ENCODE measurements at regions not wholly inside any gene's neighbourhood (a gene's known extent, or its start where the extent isn't known, plus 50 kb on each side); places are given as distances from the start of the nearest gene placed in this dataset.

DNA sequence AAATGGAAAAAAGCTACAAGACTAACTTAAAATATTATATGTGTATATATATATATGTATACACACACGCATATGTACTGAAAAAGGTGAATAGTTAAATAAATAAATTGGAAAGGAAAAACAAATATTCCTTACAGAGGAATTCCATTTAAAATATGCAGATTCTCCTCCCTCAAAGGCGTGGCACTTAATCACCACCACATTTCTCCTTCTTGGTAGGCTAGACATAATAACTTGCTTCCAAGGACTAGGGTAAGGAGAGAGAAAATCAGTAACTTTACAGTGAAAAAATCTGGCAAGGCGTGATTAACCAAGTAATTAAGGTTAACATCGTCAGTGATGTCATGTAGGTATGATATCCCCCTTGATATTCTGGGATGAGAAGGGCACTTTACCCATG is 84.0 kb upstream of the USP25 start:
- no peaks in the 10 kb centered on the region for H3K4me1 ChIP-seq (ENCODE audit: insufficient read depth)
- Mint-ChIP-seq H3K36me3 (ENCODE audit: low read depth) (no peaks in the 10 kb centered on the region), H3K9me3 (no peaks in the 10 kb centered on the region), H3K4me3 (no peak overlapping the region), H3K27me3 (ENCODE audit: insufficient read depth, low read depth, poor library complexity) (no peaks in the 10 kb centered on the region), H3K4me1 (no peaks in the 10 kb centered on the region), H3K27ac (no peak overlapping the region)
- no peaks in the 10 kb centered on the region for H4K20me1 ChIP-seq (replicated peaks; ENCODE audit: insufficient read depth)
- TF ChIP-seq, protein P1, sequence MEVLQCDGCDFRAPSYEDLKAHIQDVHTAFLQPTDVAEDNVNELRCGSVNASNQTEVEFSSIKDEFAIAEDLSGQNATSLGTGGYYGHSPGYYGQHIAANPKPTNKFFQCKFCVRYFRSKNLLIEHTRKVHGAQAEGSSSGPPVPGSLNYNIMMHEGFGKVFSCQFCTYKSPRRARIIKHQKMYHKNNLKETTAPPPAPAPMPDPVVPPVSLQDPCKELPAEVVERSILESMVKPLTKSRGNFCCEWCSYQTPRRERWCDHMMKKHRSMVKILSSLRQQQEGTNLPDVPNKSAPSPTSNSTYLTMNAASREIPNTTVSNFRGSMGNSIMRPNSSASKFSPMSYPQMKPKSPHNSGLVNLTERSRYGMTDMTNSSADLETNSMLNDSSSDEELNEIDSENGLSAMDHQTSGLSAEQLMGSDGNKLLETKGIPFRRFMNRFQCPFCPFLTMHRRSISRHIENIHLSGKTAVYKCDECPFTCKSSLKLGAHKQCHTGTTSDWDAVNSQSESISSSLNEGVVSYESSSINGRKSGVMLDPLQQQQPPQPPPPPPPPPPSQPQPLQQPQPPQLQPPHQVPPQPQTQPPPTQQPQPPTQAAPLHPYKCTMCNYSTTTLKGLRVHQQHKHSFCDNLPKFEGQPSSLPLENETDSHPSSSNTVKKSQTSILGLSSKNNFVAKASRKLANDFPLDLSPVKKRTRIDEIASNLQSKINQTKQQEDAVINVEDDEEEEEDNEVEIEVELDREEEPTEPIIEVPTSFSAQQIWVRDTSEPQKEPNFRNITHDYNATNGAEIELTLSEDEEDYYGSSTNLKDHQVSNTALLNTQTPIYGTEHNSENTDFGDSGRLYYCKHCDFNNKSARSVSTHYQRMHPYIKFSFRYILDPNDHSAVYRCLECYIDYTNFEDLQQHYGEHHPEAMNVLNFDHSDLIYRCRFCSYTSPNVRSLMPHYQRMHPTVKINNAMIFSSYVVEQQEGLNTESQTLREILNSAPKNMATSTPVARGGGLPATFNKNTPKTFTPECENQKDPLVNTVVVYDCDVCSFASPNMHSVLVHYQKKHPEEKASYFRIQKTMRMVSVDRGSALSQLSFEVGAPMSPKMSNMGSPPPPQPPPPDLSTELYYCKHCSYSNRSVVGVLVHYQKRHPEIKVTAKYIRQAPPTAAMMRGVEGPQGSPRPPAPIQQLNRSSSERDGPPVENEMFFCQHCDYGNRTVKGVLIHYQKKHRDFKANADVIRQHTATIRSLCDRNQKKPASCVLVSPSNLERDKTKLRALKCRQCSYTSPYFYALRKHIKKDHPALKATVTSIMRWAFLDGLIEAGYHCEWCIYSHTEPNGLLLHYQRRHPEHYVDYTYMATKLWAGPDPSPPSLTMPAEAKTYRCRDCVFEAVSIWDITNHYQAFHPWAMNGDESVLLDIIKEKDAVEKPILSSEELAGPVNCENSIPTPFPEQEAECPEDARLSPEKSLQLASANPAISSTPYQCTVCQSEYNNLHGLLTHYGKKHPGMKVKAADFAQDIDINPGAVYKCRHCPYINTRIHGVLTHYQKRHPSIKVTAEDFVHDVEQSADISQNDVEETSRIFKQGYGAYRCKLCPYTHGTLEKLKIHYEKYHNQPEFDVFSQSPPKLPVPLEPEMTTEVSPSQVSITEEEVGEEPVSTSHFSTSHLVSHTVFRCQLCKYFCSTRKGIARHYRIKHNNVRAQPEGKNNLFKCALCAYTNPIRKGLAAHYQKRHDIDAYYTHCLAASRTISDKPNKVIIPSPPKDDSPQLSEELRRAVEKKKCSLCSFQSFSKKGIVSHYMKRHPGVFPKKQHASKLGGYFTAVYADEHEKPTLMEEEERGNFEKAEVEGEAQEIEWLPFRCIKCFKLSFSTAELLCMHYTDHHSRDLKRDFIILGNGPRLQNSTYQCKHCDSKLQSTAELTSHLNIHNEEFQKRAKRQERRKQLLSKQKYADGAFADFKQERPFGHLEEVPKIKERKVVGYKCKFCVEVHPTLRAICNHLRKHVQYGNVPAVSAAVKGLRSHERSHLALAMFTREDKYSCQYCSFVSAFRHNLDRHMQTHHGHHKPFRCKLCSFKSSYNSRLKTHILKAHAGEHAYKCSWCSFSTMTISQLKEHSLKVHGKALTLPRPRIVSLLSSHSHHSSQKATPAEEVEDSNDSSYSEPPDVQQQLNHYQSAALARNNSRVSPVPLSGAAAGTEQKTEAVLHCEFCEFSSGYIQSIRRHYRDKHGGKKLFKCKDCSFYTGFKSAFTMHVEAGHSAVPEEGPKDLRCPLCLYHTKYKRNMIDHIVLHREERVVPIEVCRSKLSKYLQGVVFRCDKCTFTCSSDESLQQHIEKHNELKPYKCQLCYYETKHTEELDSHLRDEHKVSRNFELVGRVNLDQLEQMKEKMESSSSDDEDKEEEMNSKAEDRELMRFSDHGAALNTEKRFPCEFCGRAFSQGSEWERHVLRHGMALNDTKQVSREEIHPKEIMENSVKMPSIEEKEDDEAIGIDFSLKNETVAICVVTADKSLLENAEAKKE (CRISPR knock-in tag; IDR thresholded peaks at IDR 0.05) = no peak
- TF ChIP-seq EZH2 (IDR thresholded peaks at IDR 0.05; ENCODE audit: low read depth, unreplicated experiment) (no peak), POLR2AphosphoS5 (IDR thresholded peaks at IDR 0.05; ENCODE audit: low read depth) (no peak), STAT1 (IDR thresholded peaks at IDR 0.05; ENCODE audit: unreplicated experiment) (no peak), JUNB (IDR thresholded peaks at IDR 0.05; ENCODE audit: unreplicated experiment) (no peak), EZH2phosphoT487 (IDR thresholded peaks at IDR 0.05; ENCODE audit: unreplicated experiment) (no peak), NANOG (IDR thresholded peaks at IDR 0.05; ENCODE audit: borderline replicate concordance) (no peak)
- TF ChIP-seq, protein P2, sequence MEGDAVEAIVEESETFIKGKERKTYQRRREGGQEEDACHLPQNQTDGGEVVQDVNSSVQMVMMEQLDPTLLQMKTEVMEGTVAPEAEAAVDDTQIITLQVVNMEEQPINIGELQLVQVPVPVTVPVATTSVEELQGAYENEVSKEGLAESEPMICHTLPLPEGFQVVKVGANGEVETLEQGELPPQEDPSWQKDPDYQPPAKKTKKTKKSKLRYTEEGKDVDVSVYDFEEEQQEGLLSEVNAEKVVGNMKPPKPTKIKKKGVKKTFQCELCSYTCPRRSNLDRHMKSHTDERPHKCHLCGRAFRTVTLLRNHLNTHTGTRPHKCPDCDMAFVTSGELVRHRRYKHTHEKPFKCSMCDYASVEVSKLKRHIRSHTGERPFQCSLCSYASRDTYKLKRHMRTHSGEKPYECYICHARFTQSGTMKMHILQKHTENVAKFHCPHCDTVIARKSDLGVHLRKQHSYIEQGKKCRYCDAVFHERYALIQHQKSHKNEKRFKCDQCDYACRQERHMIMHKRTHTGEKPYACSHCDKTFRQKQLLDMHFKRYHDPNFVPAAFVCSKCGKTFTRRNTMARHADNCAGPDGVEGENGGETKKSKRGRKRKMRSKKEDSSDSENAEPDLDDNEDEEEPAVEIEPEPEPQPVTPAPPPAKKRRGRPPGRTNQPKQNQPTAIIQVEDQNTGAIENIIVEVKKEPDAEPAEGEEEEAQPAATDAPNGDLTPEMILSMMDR (conservative IDR thresholded peaks at IDR 0.05; ENCODE audit: low read depth in 2 of 2) = no peak
- TF ChIP-seq, protein P3, sequence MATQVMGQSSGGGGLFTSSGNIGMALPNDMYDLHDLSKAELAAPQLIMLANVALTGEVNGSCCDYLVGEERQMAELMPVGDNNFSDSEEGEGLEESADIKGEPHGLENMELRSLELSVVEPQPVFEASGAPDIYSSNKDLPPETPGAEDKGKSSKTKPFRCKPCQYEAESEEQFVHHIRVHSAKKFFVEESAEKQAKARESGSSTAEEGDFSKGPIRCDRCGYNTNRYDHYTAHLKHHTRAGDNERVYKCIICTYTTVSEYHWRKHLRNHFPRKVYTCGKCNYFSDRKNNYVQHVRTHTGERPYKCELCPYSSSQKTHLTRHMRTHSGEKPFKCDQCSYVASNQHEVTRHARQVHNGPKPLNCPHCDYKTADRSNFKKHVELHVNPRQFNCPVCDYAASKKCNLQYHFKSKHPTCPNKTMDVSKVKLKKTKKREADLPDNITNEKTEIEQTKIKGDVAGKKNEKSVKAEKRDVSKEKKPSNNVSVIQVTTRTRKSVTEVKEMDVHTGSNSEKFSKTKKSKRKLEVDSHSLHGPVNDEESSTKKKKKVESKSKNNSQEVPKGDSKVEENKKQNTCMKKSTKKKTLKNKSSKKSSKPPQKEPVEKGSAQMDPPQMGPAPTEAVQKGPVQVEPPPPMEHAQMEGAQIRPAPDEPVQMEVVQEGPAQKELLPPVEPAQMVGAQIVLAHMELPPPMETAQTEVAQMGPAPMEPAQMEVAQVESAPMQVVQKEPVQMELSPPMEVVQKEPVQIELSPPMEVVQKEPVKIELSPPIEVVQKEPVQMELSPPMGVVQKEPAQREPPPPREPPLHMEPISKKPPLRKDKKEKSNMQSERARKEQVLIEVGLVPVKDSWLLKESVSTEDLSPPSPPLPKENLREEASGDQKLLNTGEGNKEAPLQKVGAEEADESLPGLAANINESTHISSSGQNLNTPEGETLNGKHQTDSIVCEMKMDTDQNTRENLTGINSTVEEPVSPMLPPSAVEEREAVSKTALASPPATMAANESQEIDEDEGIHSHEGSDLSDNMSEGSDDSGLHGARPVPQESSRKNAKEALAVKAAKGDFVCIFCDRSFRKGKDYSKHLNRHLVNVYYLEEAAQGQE (IDR thresholded peaks at IDR 0.05; ENCODE audit: unreplicated experiment) = no peak
- TF ChIP-seq, protein P4, sequence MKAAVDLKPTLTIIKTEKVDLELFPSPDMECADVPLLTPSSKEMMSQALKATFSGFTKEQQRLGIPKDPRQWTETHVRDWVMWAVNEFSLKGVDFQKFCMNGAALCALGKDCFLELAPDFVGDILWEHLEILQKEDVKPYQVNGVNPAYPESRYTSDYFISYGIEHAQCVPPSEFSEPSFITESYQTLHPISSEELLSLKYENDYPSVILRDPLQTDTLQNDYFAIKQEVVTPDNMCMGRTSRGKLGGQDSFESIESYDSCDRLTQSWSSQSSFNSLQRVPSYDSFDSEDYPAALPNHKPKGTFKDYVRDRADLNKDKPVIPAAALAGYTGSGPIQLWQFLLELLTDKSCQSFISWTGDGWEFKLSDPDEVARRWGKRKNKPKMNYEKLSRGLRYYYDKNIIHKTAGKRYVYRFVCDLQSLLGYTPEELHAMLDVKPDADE (IDR thresholded peaks at IDR 0.05) = no peak
- ATAC-seq (no peak), DNase-seq (ENCODE audit: low spot score) (no peak)
- no peak overlapping the region for H2AFZ ChIP-seq
- no peaks in the 10 kb centered on the region for H3K36me3 ChIP-seq (ENCODE audit: insufficient read depth)
- no peak overlapping the region for H3K27ac ChIP-seq (ENCODE audit: low read depth)
- no peaks in the 10 kb centered on the region for H3K27me3 ChIP-seq (ENCODE audit: insufficient read depth)
- H3K4me3 ChIP-seq = no peak overlapping the region
- H3K4me2 ChIP-seq = no peak overlapping the region
- H3K9me2 ChIP-seq (ENCODE audit: insufficient read depth) = 0 out of 2 replicates have a peak, but pooled peaks cover 4% of the 10 kb centered on the region
- H3F3A ChIP-seq (replicated peaks; ENCODE audit: low read depth) = no peaks in the 10 kb centered on the region
- no peaks in the 10 kb centered on the region for H3K79me2 ChIP-seq (replicated peaks; ENCODE audit: insufficient read depth)

All from GM23338 (cell line).